ENCODE measurements at regions not wholly inside any gene's neighbourhood (a gene's known extent, or its start where the extent isn't known, plus 50 kb on each side); places are given as distances from the start of the nearest gene placed in this dataset.

GRCh38 chr3:21912711-21913110, 161.7 kb upstream of the ZNF385D start:
- Histone ChIP-seq H3K36me3 (ENCODE audit: insufficient read depth, low read length) (no peaks in the 10 kb centered on the region), H3K4me1 (ENCODE audit: insufficient read depth, low read length) (no peaks in the 10 kb centered on the region), H3K27ac (ENCODE audit: low read depth in 1 of 2, low read length in 2 of 2) (no peak overlapping the region), H3K27me3 (ENCODE audit: control insufficient read depth in 1 of 2, insufficient read depth in 2 of 2, low read length in 2 of 2) (no peaks in the 10 kb centered on the region), H3K9me3 (ENCODE audit: control insufficient read depth in 1 of 2, insufficient read depth in 1 of 2, low read length in 2 of 2) (peaks cover 0 to 3% of the 10 kb centered on the region in 2 experiments), H3K4me3 (ENCODE audit: low read length) (no peak overlapping the region)
- TF ChIP-seq, protein P1, sequence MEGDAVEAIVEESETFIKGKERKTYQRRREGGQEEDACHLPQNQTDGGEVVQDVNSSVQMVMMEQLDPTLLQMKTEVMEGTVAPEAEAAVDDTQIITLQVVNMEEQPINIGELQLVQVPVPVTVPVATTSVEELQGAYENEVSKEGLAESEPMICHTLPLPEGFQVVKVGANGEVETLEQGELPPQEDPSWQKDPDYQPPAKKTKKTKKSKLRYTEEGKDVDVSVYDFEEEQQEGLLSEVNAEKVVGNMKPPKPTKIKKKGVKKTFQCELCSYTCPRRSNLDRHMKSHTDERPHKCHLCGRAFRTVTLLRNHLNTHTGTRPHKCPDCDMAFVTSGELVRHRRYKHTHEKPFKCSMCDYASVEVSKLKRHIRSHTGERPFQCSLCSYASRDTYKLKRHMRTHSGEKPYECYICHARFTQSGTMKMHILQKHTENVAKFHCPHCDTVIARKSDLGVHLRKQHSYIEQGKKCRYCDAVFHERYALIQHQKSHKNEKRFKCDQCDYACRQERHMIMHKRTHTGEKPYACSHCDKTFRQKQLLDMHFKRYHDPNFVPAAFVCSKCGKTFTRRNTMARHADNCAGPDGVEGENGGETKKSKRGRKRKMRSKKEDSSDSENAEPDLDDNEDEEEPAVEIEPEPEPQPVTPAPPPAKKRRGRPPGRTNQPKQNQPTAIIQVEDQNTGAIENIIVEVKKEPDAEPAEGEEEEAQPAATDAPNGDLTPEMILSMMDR (IDR thresholded peaks at IDR 0.05), result no peak
- ATAC-seq (ENCODE audit: poor library complexity), result no peak
- intact Hi-C loops (cut with DNase I, micrococcal nuclease), result no loop called here
- no peaks in the 10 kb centered on the region for H3K36me3 Mint-ChIP-seq (ENCODE audit: low read depth)
- no peak overlapping the region for H3K27ac Mint-ChIP-seq
- ChIA-PET CTCF (no interaction called here), POLR2A (no interaction called here)
- no peaks in the 10 kb centered on the region for H3K9me3 Mint-ChIP-seq
- DNase-seq, result no peak
- no peaks in the 10 kb centered on the region for H3K4me1 Mint-ChIP-seq (ENCODE audit: low read depth)
- H3K27me3 Mint-ChIP-seq, result no peaks in the 10 kb centered on the region
- H3K4me3 Mint-ChIP-seq, result no peak overlapping the region

DNA sequence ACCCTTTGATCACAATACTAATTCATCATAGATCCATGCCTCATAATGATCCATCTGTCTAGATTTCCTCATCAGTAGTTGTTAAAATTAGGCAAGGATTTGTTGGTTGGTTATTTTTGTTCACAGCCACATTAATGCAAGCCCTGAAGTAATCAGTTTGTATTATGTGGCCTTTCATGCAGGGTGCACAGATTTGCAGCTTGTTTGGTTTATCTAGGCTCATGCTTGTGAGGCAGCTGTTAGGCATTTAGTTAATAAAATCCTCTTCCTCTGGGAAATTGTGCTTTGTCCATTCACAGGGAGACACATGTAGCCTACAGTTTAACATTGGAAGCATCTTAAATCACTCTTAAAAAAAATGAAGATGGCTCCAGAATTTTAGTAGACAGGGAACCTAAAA, 162.8 kb upstream of the ZNF385D start:
- Histone ChIP-seq H3K36me3 (ENCODE audit: insufficient read depth, low read length) (no peaks in the 10 kb centered on the region), H3K4me1 (ENCODE audit: insufficient read depth, low read length) (no peaks in the 10 kb centered on the region), H3K4me3 (ENCODE audit: low read length) (no peak overlapping the region), H3K27me3 (ENCODE audit: control insufficient read depth in 1 of 2, insufficient read depth in 2 of 2, low read length in 2 of 2) (no peaks in the 10 kb centered on the region), H3K9me3 (ENCODE audit: control insufficient read depth in 1 of 2, insufficient read depth in 1 of 2, low read length in 2 of 2) (peaks cover 0 to 3% of the 10 kb centered on the region in 2 experiments), H3K27ac (ENCODE audit: low read depth in 1 of 2, low read length in 2 of 2) (no peak overlapping the region)
- no peaks in the 10 kb centered on the region for H3K9me3 Mint-ChIP-seq
- intact Hi-C loops (cut with DNase I, micrococcal nuclease), result no loop called here
- H3K36me3 Mint-ChIP-seq (ENCODE audit: low read depth), result no peaks in the 10 kb centered on the region
- ChIA-PET POLR2A (no interaction called here), CTCF (no interaction called here)
- no peaks in the 10 kb centered on the region for H3K27me3 Mint-ChIP-seq
- TF ChIP-seq, protein P1 (IDR thresholded peaks at IDR 0.05), result no peak
- no peak for DNase-seq
- no peaks in the 10 kb centered on the region for H3K4me1 Mint-ChIP-seq (ENCODE audit: low read depth)
- H3K4me3 Mint-ChIP-seq, result no peak overlapping the region
- no peak overlapping the region for H3K27ac Mint-ChIP-seq
- no peak for ATAC-seq (ENCODE audit: poor library complexity)

GRCh38 chr3:21914451-21914850, 163.4 kb upstream of the ZNF385D start:
- no peaks in the 10 kb centered on the region for H3K27me3 Mint-ChIP-seq
- no peaks in the 10 kb centered on the region for H3K27me3 ChIP-seq (ENCODE audit: control insufficient read depth in 1 of 2, insufficient read depth in 2 of 2, low read length in 2 of 2)
- H3K9me3 ChIP-seq (ENCODE audit: control insufficient read depth in 1 of 2, insufficient read depth in 1 of 2, low read length in 2 of 2), result peaks cover 0 to 3% of the 10 kb centered on the region in 2 experiments
- no peaks in the 10 kb centered on the region for H3K36me3 ChIP-seq (ENCODE audit: insufficient read depth, low read length)
- no peaks in the 10 kb centered on the region for H3K4me1 ChIP-seq (ENCODE audit: insufficient read depth, low read length)
- TF ChIP-seq, protein P1 (IDR thresholded peaks at IDR 0.05), result no peak
- ATAC-seq (ENCODE audit: poor library complexity) (no peak), DNase-seq (no peak)
- H3K36me3 Mint-ChIP-seq (ENCODE audit: low read depth), result no peaks in the 10 kb centered on the region
- ChIA-PET POLR2A (no interaction called here), CTCF (no interaction called here)
- H3K9me3 Mint-ChIP-seq, result no peaks in the 10 kb centered on the region
- H3K4me3 ChIP-seq (ENCODE audit: low read length), result no peak overlapping the region
- H3K27ac ChIP-seq (ENCODE audit: low read depth in 1 of 2, low read length in 2 of 2), result no peak overlapping the region
- no peak overlapping the region for H3K27ac Mint-ChIP-seq
- no peaks in the 10 kb centered on the region for H3K4me1 Mint-ChIP-seq (ENCODE audit: low read depth)
- intact Hi-C loops (cut with DNase I, micrococcal nuclease), result no loop called here
- H3K4me3 Mint-ChIP-seq, result no peak overlapping the region

Measured in CD4-positive, alpha-beta T cell (primary cell).